SU-DHL-6 (cell line): ENCODE measurements at regions not wholly inside any gene's neighbourhood (a gene's known extent, or its start where the extent isn't known, plus 50 kb on each side); places are given as distances from the start of the nearest gene placed in this dataset.

Experiments used
- H2AFZ ChIP-seq: fragments of 200-600 bp; sonication (generic); 2 replicates; pipeline ENCODE4 v1.6.1; 2014; ENCODE audit warnings: low read depth, mild to moderate bottlenecking, moderate library complexity, mixed read lengths, antibody characterized with exemption, low read length; ENCODE audit not compliant: severe bottlenecking
- H3F3A ChIP-seq: fragments of 200-600 bp; shearing (Covaris generic); 2 replicates; pipeline ENCODE4 v1.6.0; 2016; ENCODE audit warnings: antibody characterized with exemption, mild to moderate bottlenecking; ENCODE audit not compliant: insufficient read depth
- H3K27ac ChIP-seq: fragments of 200-600 bp; sonication (generic); 2 replicates; pipeline ENCODE4 v1.5.1; 2016; ENCODE audit warnings: low read depth, mild to moderate bottlenecking, low read length, moderate library complexity, mixed read lengths
- H3K27me3 ChIP-seq: fragments of 200-600 bp; sonication (generic), shearing (Covaris generic); 2 replicates; pipeline ENCODE4 v1.6.0; 2014; ENCODE audit warnings: mild to moderate bottlenecking, low read length
- H3K36me3 ChIP-seq: fragments of 200-600 bp; sonication (generic); 2 replicates; pipeline ENCODE4 v1.6.1; 2014; ENCODE audit warnings: mild to moderate bottlenecking, low read length, mixed read lengths
- H3K4me2 ChIP-seq: fragments of 300-600, 200-600 bp; shearing (Covaris generic), sonication (generic); 2 replicates; pipeline ENCODE4 v1.6.0; 2014; ENCODE audit warnings: low read length, low read depth, mild to moderate bottlenecking; ENCODE audit not compliant: poor library complexity, severe bottlenecking
- H3K4me3 ChIP-seq: fragments of 200-600 bp; sonication (generic); 2 replicates; pipeline ENCODE4 v1.5.1; 2014; ENCODE audit warnings: antibody characterized with exemption, low read length, mild to moderate bottlenecking, mixed read lengths; ENCODE audit not compliant: insufficient read depth, poor library complexity, severe bottlenecking
- H3K79me2 ChIP-seq: fragments of 200-600 bp; sonication (generic); 2 replicates; pipeline ENCODE4 v1.6.1; 2014; ENCODE audit warnings: mild to moderate bottlenecking, low read length, moderate library complexity; ENCODE audit not compliant: insufficient read depth
- H3K9ac ChIP-seq: fragments of 200-600 bp; sonication (generic); 2 replicates; pipeline ENCODE4 v1.7.0; 2014; ENCODE audit warnings: mild to moderate bottlenecking, low read length
- H3K9me2 ChIP-seq: fragments of 200-600 bp; sonication (generic); replicated peaks from 2 replicates; pipeline ENCODE4 v1.6.1; 2014; ENCODE audit warnings: low read length; ENCODE audit not compliant: insufficient read depth
- H3K9me3 ChIP-seq: fragments of 200-600 bp; sonication (generic); 2 replicates; pipeline ENCODE4 v1.6.1; 2014; ENCODE audit warnings: low read length, mixed read lengths; ENCODE audit not compliant: insufficient read depth
- H4K20me1 ChIP-seq: fragments of 200-600 bp; sonication (generic); 2 replicates; pipeline ENCODE4 v1.6.1; 2014; ENCODE audit warnings: low read depth, mild to moderate bottlenecking, antibody characterized with exemption, low read length, moderate library complexity, mixed read lengths
- CTCF ChIP-seq: fragments of 200-600 bp; sonication (generic); IDR thresholded peaks from one replicate; pipeline ENCODE4 v1.5.1; 2017; ENCODE audit warnings: antibody characterized with exemption, mild to moderate bottlenecking, low read length, moderate library complexity; ENCODE audit not compliant: insufficient read depth, poor library complexity, severe bottlenecking
- EZH2phosphoT487 ChIP-seq: fragments of 200-600 bp; sonication (generic), shearing (Covaris generic); conservative IDR thresholded peaks from 2 replicates; pipeline ENCODE4 v1.6.1; 2018; ENCODE audit warnings: mild to moderate bottlenecking, antibody characterized with exemption, low read length, moderate library complexity, mixed read lengths

GRCh38 chr18:78549971-78550370 lies 429.6 kb upstream of the SALL3 start:
- Histone ChIP-seq H3K9me2 (no peaks in the 10 kb centered on the region), H3K4me3 (no peak overlapping the region), H3F3A (no peaks in the 10 kb centered on the region), H2AFZ (no peak overlapping the region), H3K27me3 (no peaks in the 10 kb centered on the region), H4K20me1 (no peaks in the 10 kb centered on the region), H3K27ac (no peak overlapping the region), H3K9me3 (no peaks in the 10 kb centered on the region), H3K9ac (no peak overlapping the region), H3K79me2 (no peaks in the 10 kb centered on the region), H3K36me3 (no peaks in the 10 kb centered on the region), H3K4me2 (no peak overlapping the region)
- no peak for TF ChIP-seq CTCF

GRCh38 chr18:78554944-78555608 lies 424.5 kb upstream of the SALL3 start:
- Histone ChIP-seq H3K9me2 (no peaks in the 10 kb centered on the region), H2AFZ (no peak overlapping the region), H3K27me3 (no peaks in the 10 kb centered on the region), H4K20me1 (no peaks in the 10 kb centered on the region), H3K4me2 (no peak overlapping the region), H3K36me3 (no peaks in the 10 kb centered on the region), H3F3A (no peaks in the 10 kb centered on the region), H3K4me3 (no peak overlapping the region), H3K9ac (no peak overlapping the region), H3K9me3 (no peaks in the 10 kb centered on the region), H3K79me2 (no peaks in the 10 kb centered on the region), H3K27ac (no peak overlapping the region)
- TF ChIP-seq EZH2phosphoT487 (no peak), CTCF (no peak)

GRCh38 chr18:78557371-78557770 lies 422.2 kb upstream of the SALL3 start:
- Histone ChIP-seq H3K9me2 (no peaks in the 10 kb centered on the region), H3K4me3 (no peak overlapping the region), H3K9me3 (no peaks in the 10 kb centered on the region), H3K27me3 (no peaks in the 10 kb centered on the region), H3K9ac (no peak overlapping the region), H4K20me1 (no peaks in the 10 kb centered on the region), H3K79me2 (no peaks in the 10 kb centered on the region), H3K36me3 (no peaks in the 10 kb centered on the region), H2AFZ (no peak overlapping the region), H3F3A (no peaks in the 10 kb centered on the region), H3K27ac (no peak overlapping the region), H3K4me2 (no peak overlapping the region)
- TF ChIP-seq EZH2phosphoT487: no peak
- TF ChIP-seq CTCF: no peak
